Lower leg skin (tissue), 4 donors: ENCODE measurements at regions not wholly inside any gene's neighbourhood (a gene's known extent, or its start where the extent isn't known, plus 50 kb on each side); places are given as distances from the start of the nearest gene placed in this dataset.
A peak's percentile ranks its signal among the peaks of the same experiment; 100 is the strongest.
"Not testable (repeated sequence)": the region's sequence is repeated elsewhere in the genome, so short reads cannot be mapped to it uniquely, and the experiment has no call there.

Experiments used
- DNase-seq, 2 donors: peaks; one replicate each; pipeline ENCODE4 v3.0.0-alpha.2; 2019; ENCODE audit warnings: low spot score in 2 of 2
- H3K4me3 ChIP-seq: fragments of 200-600 bp; sonication (generic); 2 replicates; pipeline ENCODE4 v1.5.1; 2017; ENCODE audit warnings: mild to moderate bottlenecking, low read depth; ENCODE audit not compliant: poor library complexity, severe bottlenecking
- CTCF ChIP-seq, 3 donors: fragments of 450-650 bp; IDR thresholded peaks; one replicate each; pipeline ENCODE4 v1.5.1; 2016; ENCODE audit warnings: antibody characterized with exemption in 3 of 3, mild to moderate bottlenecking in 3 of 3, moderate library complexity in 2 of 3
- POLR2A ChIP-seq, 2 donors: fragments of 450-650 bp; IDR thresholded peaks; one replicate each; pipeline ENCODE4 v1.6.1; 2016 to 2017; ENCODE audit warnings: antibody characterized with exemption in 2 of 2, mild to moderate bottlenecking in 1 of 2, moderate library complexity in 1 of 2
- WGBS, 2 donors: methylation state at CpG; one replicate each; pipeline ENCODE4 v1.1.5; 2018; 5-methylcytosine and 5-hydroxymethylcytosine counted together
- intact Hi-C: fragments of 100-400 bp; cut with DNase I; formaldehyde crosslinking; loops from one replicate; pipeline ENCODE4 v1.15.0; 2023; ENCODE audit warnings: low total_unique reads

DNA sequence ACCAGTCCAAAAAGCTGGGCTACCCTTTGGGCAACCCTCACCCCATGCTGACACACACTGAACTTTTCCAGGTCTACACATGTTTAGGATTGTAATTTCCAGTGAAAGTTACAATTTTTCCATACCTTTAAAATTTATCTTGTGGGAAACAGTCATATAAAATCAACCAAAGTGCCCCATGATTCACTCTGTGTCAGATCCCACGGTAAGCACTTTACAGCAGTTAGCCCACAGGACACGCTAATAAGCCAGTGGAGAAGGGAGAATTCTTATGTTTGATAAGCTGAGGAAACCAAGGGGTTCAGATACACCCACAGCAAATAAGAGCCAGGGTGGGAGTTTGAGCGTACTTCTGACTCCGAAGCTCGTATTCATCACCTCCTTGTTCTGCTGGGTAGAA is 72.4 kb upstream of the TBL1X start:
- H3K4me3 ChIP-seq, result no peak overlapping the region
- 85 to 97% methylated on average over 5 of the region's 5 CpGs for WGBS, 2 donors
- intact Hi-C loops, result no loop called here
- DNase-seq, result no peak
- no peak for TF ChIP-seq CTCF (IDR thresholded peaks at IDR 0.05)
- no peak for TF ChIP-seq POLR2A (IDR thresholded peaks at IDR 0.05)

GRCh38 chrX:9393571-9393970 is 71.3 kb upstream of the TBL1X start:
- intact Hi-C loops, result no loop called here
- no peak overlapping the region for H3K4me3 ChIP-seq
- WGBS, 2 donors, result 57 to 64% methylated on average over 4 of the region's 4 CpGs
- DNase-seq, result no peak
- TF ChIP-seq POLR2A (IDR thresholded peaks at IDR 0.05), result no peak
- TF ChIP-seq CTCF (IDR thresholded peaks at IDR 0.05), result no peak

GRCh38 chrX:9394212-9394611 is 70.6 kb upstream of the TBL1X start:
- 75 to 76% methylated on average over 9 to 12 of the region's 12 CpGs for WGBS, 2 donors
- no peak overlapping the region for H3K4me3 ChIP-seq
- peak in 1 of 2 donors; percentile 66 for DNase-seq
- no peak for TF ChIP-seq POLR2A (IDR thresholded peaks at IDR 0.05)
- TF ChIP-seq CTCF (IDR thresholded peaks at IDR 0.05), result no peak
- intact Hi-C loops, result no loop called here

DNA sequence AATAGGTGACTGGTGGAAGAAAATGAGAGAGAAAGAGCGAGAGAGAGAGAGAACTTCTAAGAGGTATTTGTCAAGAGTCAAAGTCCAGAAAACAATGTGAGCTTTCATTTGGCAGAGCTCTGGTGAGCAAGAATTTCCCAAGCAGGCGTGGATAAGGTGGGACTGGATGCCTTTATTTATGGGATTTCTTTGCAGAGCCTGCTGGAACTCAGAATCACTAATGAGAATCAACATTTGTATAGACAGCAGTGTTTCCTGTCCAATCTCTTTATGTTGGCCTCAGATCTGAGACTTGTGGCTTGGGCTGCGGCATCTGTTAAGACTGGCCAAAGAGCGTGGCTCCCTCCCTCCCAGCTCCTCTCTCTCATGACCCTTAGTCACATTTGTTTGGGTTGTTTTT is 67.9 kb upstream of the TBL1X start:
- no peak for TF ChIP-seq POLR2A (IDR thresholded peaks at IDR 0.05)
- TF ChIP-seq CTCF (IDR thresholded peaks at IDR 0.05), result no peak
- peak in 1 of 2 donors; percentile 74 for DNase-seq
- 54 to 58% methylated on average over 4 of the region's 4 CpGs for WGBS, 2 donors
- intact Hi-C loops, result no loop called here
- H3K4me3 ChIP-seq, result no peak overlapping the region

- no peak for DNase-seq
- intact Hi-C loops, result no loop called here
- no peak for TF ChIP-seq CTCF (IDR thresholded peaks at IDR 0.05)
- no peak for TF ChIP-seq POLR2A (IDR thresholded peaks at IDR 0.05)
- no peak overlapping the region for H3K4me3 ChIP-seq
- WGBS, 2 donors, result 82 to 85% methylated on average over 6 of the region's 6 CpGs
Measured at GRCh38 chrX:9401051-9401450, 63.8 kb upstream of the TBL1X start.

GRCh38 chrX:9403374-9403773 is 61.5 kb upstream of the TBL1X start:
- intact Hi-C loops, result no loop called here
- whole genome bisulfite sequencing, 2 donors, result 51 to 58% methylated on average over 4 of the region's 4 CpGs
- no peak for DNase-seq
- H3K4me3 ChIP-seq, result no peak overlapping the region
- TF ChIP-seq POLR2A (IDR thresholded peaks at IDR 0.05) (no peak), CTCF (IDR thresholded peaks at IDR 0.05) (no peak)

DNA sequence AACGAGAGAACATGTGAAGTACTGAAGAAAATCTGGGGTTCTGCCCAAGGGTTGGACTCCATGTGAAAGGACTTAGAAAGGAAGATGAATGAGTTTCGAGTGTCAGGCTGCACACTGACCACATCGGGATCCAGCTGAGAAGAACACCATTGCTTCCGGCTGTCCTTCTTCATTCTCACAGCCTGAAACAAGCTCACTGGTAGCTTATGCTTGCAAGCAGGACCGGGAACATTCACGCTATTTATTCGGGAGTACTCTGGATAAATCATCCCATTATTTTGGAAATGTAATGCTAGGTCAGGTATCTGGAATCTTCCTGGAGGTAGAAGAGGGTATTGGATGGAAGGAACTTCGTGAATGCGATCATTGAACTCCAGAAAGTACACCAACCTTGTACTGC is 59.2 kb upstream of the TBL1X start:
- WGBS, 2 donors, result 89 to 94% methylated on average over 8 to 9 of the region's 9 CpGs
- H3K4me3 ChIP-seq, intact Hi-C loops: not testable (repeated sequence)
- peak in 1 of 2 donors; percentile 90 for DNase-seq

DNA sequence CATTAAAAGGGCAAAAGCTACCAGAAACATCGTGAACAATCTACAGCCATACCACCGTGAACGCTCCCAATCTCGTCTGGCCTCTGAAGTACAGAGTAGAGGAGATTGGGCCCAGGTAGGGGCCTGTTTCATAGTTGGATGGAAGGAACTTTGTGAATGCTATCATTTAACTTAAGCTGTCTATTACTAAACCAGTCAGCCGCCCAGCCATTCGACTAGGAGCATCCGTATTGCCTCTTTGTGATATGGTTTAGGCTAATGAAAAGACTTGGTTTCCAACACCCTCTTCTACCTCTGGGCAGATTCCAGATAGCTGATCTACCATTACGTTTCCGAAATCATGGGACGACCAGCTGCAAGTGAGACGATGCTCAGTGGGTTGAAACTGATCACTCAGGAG is 54.0 kb upstream of the TBL1X start:
- peak in 1 of 2 donors; percentile 89 for DNase-seq
- intact Hi-C loops, H3K4me3 ChIP-seq: not testable (repeated sequence)
- WGBS, 2 donors, result 92 to 93% methylated on average over 5 of the region's 11 CpGs

- 90% methylated on average over 16 of the region's 16 CpGs for WGBS, 2 donors
- peak in 1 of 2 donors; percentile 90 for DNase-seq
- intact Hi-C loops, H3K4me3 ChIP-seq: not testable (repeated sequence)
Measured at GRCh38 chrX:9411682-9412081, 53.2 kb upstream of the TBL1X start.
